GM18868 (cell line): ENCODE measurements at regions not wholly inside any gene's neighbourhood (a gene's known extent, or its start where the extent isn't known, plus 50 kb on each side); places are given as distances from the start of the nearest gene placed in this dataset.

Source experiments
- ATAC-seq: cut with Tn5 transposase; IDR thresholded peaks from one replicate; pipeline ENCODE4 v1.9.1; 2021; ENCODE audit warnings: mild to moderate bottlenecking, moderate library complexity; ENCODE audit not compliant: unreplicated experiment

GRCh38 chr9:108316066-108316465, 539.7 kb downstream of the ACTL7B start:
- ATAC-seq, result no peak

GRCh38 chr9:108311745-108312144, 544.0 kb downstream of the ACTL7B start:
- ATAC-seq, result no peak

DNA sequence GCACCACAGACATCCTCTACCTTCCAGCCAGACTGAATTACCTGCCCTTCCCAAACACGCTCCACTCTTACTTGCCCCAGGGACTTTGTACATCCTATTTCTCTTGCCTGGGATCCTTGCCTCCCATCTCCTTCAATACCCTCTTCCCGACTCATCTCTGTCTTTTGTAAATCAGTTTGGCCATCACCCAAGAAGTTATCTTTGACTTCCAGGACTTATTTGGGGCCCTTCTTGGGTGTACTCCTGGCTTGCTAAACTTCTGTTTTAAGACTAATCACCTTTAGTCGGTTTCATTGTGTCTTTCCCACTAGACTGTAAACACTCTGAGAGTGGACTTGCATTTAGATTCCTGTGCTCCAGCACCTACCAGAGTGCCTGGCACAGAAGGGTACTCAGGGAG, 545.6 kb downstream of the ACTL7B start:
- no peak for ATAC-seq

GRCh38 chr9:108300306-108301287, 555.2 kb downstream of the ACTL7B start:
- no peak for ATAC-seq

- no peak for ATAC-seq
Measured at GRCh38 chr9:108297073-108297472, 558.7 kb downstream of the ACTL7B start.

DNA sequence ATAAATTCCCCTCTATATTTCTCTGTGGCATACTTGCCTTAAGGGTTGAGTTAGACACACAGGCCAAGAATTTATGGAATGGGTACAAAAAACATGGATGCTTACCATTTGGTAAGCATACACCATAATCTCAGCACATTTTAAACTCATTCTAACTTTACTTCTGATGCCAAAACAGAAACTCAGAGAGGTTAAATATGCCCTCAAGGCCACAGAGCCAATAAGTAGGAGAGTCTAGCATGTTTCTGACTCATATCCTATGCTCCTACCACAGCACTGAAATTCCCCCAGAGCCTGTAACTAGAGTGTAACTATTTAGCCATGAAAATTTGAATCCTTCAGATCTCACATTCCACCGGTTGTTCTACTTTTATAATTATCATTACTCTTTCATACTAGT, 559.7 kb downstream of the ACTL7B start:
- no peak for ATAC-seq

DNA sequence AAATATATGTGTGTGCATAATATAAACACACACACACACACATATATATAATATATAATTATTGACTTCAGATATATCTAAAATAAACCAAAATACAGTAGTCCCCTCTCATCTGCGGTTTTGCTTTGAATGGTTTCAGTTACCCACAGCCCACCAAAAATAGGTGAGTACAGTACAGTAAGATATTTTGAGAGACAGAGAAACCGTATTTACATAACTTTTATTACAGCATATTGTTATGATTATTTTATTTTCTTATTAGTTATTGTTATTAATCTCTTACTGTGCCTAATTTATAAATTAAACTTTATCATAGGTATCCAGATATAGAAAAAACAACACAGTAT, 564.2 kb downstream of the ACTL7B start:
- ATAC-seq, result no peak

DNA sequence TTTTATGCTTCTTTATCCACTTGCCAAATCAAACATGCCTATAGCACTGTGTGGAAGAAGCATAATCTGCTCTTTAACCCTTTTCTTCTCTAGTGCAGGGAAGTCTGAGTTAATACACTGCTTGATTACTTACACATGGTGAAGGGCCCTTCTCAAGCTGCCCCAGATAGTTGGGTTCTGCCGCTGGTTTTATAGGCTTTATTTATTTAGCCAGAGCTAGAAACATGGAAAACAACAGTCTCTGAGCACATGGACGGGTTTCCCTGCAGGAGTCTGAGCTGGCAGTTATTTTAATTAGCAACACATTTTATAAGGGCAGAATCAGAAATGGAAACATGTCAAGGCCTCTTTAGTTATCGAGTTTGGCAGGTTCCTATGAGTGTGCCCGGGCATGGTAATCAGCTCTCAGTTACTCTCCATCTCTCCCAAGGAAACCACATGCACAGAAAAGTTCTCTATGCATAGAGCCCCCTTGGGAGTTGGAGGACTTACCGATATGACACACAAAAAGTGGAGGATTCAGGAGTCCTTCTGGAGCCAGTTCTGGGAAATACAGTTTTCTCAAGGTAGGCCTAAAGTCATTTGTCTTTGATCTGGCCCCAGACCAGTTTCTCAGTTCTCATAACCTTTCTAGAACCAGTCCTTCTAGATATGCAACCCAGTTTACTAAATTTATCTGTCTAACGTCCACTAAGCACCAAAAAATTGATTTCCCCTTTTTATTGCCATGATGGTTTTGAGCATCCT, 564.8 kb downstream of the ACTL7B start:
- ATAC-seq, result no peak

GRCh38 chr9:108286638-108287206, 569.1 kb downstream of the ACTL7B start:
- no peak for ATAC-seq

DNA sequence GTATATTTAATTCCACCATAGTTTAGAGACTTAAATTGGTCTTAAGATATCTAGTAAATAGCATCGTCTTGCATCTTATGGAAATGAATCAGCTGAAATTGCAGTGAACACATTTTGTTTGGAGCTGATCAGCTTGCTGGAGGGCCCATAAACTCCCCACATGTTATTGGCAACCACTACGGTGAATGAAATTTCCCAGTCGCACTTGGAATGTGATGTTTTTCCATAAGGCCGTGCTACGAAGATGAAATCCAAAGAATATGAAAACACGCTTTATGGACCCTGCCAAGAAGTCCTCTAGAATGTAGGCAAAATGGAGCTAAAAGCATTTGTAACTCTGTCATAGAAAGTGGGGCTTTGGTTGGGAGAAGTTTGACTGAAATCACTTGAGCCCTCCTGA, 572.1 kb downstream of the ACTL7B start:
- ATAC-seq, result no peak

- ATAC-seq, result no peak
Measured at GRCh38 chr9:108282872-108283271, 572.9 kb downstream of the ACTL7B start.

DNA sequence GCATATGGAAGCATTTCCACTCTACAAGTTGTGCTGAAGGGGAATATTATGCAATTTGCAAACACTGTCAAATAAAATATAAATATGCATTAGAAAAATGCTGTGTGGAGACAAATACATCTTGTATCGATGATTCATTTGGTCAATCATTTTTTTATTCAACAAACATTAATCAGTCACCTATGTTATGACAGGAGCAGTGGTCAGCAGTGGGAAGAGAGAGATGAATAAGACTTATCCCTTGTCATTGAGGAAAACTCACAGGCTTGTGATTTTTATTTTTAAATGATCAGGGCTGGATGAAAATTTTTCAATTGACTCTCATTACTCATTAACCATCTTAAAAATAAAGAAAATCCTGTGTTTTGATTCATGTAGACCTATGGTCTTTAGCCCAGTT, 574.1 kb downstream of the ACTL7B start:
- no peak for ATAC-seq

DNA sequence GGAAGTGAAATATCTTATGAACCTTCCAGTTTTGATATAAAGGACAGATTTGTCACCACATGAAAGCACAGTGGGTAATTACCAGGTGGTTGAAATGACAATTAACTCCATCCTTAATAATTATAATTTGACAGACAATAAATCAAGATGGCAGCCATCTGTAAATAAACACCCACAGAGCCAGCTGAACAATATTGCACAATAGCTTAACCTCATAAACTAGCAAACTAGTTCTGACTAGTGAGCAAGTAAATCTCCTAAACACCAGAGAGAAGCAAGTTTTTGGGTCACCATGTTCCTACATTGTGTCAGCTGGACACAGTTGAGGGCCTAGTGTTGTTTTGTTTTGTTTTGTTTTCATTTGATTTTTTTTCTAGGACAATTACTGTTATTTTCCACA, 577.4 kb downstream of the ACTL7B start:
- no peak for ATAC-seq

GRCh38 chr9:108277216-108277615, 578.6 kb downstream of the ACTL7B start:
- ATAC-seq, result no peak

GRCh38 chr9:108275906-108276305, 579.9 kb downstream of the ACTL7B start:
- ATAC-seq, result no peak

DNA sequence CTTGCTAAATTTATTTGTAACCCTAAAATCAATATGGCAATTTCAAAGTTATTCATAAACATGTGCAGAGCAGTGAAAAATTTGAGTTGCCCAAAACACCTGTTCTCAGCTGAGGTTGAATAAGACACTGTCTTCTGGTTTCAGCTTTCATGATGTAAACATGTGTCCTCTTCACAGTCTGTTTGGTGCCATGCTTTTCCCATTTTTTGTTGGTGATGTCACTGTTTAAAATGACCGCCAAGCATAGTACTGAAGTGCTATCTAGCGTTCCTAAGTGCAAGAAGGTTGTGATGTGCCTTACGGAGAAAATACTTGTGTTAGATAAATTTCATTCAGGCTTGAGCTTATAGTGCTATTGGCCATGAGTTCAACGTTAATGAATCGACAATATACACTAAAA, 580.8 kb downstream of the ACTL7B start:
- ATAC-seq, result no peak

DNA sequence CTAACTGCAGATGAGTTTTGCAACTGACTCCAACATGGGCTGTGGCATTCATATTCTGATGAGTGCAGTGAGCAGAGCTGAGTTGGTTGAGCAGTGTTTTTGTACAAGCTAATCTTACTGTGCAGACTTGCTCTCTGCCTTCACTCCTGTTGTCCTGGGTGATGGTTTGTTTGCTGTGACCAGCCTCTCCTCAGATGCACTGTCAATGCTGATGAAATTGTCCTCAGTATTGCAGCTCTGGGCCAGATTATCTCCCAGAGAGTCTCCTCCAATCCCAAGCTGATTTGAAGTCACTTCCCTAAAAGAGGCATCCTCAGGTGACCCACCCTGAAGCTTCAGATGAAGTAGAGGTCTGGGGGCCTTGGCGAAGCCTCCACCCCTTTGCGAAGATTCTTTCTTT, 581.8 kb downstream of the ACTL7B start:
- ATAC-seq, result no peak

DNA sequence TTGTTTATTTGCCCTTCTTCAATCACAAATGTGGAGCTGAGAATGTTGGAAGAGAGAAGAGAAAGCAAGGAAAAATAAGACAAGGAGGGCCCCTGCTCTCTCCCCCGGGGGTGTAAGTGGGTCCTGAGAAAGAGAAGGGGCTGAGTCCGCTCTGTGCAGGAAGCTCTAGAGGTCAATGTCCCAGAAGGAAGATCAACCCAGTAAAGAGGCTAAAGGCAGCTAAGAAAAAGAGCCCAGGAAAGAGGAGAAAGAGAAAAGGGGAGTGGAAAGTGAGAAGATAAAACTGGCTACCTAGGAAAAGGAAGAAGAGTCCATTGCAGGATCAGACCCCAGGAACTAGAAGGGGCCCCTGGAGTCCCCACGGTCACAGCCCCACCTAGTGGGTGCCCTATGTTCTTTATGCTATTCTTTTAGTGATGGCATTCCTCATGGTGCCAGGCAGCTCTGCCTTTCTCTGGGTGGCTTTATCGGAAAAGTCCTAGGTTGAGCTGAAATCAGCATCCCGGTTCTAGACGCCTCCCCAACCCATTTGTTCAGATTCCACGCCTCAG, 583.4 kb downstream of the ACTL7B start:
- peak; percentile 59 for ATAC-seq

GRCh38 chr9:108271646-108272348, 584.0 kb downstream of the ACTL7B start:
- peak; percentile 31 for ATAC-seq

- ATAC-seq, result no peak
Measured at GRCh38 chr9:108271236-108271635, 584.5 kb downstream of the ACTL7B start.

- no peak for ATAC-seq
Measured at GRCh38 chr9:108270561-108270960, 585.2 kb downstream of the ACTL7B start.
